Inferior parietal cortex (tissue), 1 donor: ENCODE measurements at regions not wholly inside any gene's neighbourhood (a gene's known extent, or its start where the extent isn't known, plus 50 kb on each side); places are given as distances from the start of the nearest gene placed in this dataset.
"Not testable (repeated sequence)": the region's sequence is repeated elsewhere in the genome, so short reads cannot be mapped to it uniquely, and the experiment has no call there.

Source experiments
- DNase-seq: peaks from one replicate; pipeline ENCODE4 v3.0.0-alpha.2; 2016; ENCODE audit errors: extremely low spot score

GRCh38 chr15:81723113-81723651, 322.6 kb downstream of the MEX3B start:
- DNase-seq: no peak

GRCh38 chr15:81716468-81716867, 329.4 kb downstream of the MEX3B start:
- DNase-seq: not testable (repeated sequence)

GRCh38 chr15:81710328-81710727, 335.5 kb downstream of the MEX3B start:
- no peak for DNase-seq

- DNase-seq: not testable (repeated sequence)
Measured at GRCh38 chr15:81706816-81707346, 332.9 kb upstream of the TMC3 start.

GRCh38 chr15:81705727-81706126, 331.7 kb upstream of the TMC3 start:
- DNase-seq: not testable (repeated sequence)

- no peak for DNase-seq
Measured at GRCh38 chr15:81686021-81686420, 312.0 kb upstream of the TMC3 start.

- DNase-seq: no peak
Measured at GRCh38 chr15:81685237-81685636, 311.2 kb upstream of the TMC3 start.

- no peak for DNase-seq
Measured at GRCh38 chr15:81680829-81681228, 306.8 kb upstream of the TMC3 start.

GRCh38 chr15:81666839-81667238, 292.8 kb upstream of the TMC3 start:
- no peak for DNase-seq

GRCh38 chr15:81660976-81661375, 287.0 kb upstream of the TMC3 start:
- no peak for DNase-seq

GRCh38 chr15:81653259-81653658, 279.2 kb upstream of the TMC3 start:
- DNase-seq: no peak

- no peak for DNase-seq
Measured at GRCh38 chr15:81645470-81645869, 271.5 kb upstream of the TMC3 start.

GRCh38 chr15:81643771-81644170, 269.8 kb upstream of the TMC3 start:
- DNase-seq: no peak

- DNase-seq: no peak
Measured at GRCh38 chr15:81642451-81642990, 268.5 kb upstream of the TMC3 start.

GRCh38 chr15:81636064-81636463, 262.1 kb upstream of the TMC3 start:
- DNase-seq: not testable (repeated sequence)

- no peak for DNase-seq
Measured at GRCh38 chr15:81633889-81634288, 259.9 kb upstream of the TMC3 start.

- DNase-seq: no peak
Measured at GRCh38 chr15:81625896-81626295, 251.9 kb upstream of the TMC3 start.

GRCh38 chr15:81619002-81619401, 245.0 kb upstream of the TMC3 start:
- DNase-seq: no peak

- DNase-seq: no peak
Measured at GRCh38 chr15:81612631-81613030, 238.6 kb upstream of the TMC3 start.

- DNase-seq: no peak
Measured at GRCh38 chr15:81611679-81612078, 237.7 kb upstream of the TMC3 start.

- no peak for DNase-seq
Measured at GRCh38 chr15:81608309-81608829, 234.4 kb upstream of the TMC3 start.

GRCh38 chr15:81604713-81605112, 230.7 kb upstream of the TMC3 start:
- DNase-seq: no peak

- no peak for DNase-seq
Measured at GRCh38 chr15:81596159-81596865, 222.3 kb upstream of the TMC3 start.
